Stimulated activated CD4-positive, alpha-beta T cell treated with anti-CD3 and anti-CD28 coated beads, Interleukin-1b, Interleukin-23, amount 100 ng/mL, for 1 hour (primary cell): ENCODE measurements at regions not wholly inside any gene's neighbourhood (a gene's known extent, or its start where the extent isn't known, plus 50 kb on each side); places are given as distances from the start of the nearest gene placed in this dataset.

Source experiments
- DNase-seq, 2 donors: peaks; one replicate each; pipeline ENCODE4 v3.0.0-alpha.2; 2020; ENCODE audit warnings: low read depth in 2 of 2

DNA sequence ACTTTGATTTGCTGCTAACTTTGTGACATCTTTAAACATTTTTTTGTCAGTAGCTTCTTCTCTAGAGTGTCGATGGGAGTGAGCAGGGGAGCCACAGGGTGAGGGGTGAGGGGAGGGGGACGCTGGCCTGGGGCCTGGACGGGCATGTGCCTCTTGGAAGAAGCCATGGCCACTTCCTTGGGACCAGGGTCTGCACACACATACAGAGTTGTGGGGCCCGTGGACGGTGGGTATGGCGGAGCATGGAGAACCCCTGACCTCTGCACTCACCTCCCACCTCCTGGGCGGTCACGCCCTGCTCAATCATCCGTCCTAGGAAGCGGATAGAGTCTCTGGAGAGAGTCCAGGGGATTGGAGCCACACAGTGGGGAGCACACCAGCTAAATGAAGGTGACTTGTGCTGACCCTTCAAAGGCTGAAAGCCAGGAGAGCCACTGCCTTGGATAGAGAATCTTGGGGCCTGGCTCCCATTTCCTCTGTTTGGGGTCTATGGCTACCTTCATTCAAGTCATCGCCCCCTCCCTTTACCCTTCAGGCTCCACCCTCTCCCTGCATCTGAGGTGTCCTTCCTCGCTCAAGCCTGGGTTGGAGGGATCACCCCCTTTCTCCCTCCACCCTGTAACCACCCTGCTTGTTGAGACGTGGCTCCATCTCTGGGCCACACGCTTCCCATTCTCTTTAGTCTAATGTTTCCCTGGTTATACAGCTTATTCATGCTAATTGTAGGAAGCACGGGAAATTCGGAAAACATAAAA, 63.9 kb upstream of the HAAO start:
- DNase-seq = no peak

DNA sequence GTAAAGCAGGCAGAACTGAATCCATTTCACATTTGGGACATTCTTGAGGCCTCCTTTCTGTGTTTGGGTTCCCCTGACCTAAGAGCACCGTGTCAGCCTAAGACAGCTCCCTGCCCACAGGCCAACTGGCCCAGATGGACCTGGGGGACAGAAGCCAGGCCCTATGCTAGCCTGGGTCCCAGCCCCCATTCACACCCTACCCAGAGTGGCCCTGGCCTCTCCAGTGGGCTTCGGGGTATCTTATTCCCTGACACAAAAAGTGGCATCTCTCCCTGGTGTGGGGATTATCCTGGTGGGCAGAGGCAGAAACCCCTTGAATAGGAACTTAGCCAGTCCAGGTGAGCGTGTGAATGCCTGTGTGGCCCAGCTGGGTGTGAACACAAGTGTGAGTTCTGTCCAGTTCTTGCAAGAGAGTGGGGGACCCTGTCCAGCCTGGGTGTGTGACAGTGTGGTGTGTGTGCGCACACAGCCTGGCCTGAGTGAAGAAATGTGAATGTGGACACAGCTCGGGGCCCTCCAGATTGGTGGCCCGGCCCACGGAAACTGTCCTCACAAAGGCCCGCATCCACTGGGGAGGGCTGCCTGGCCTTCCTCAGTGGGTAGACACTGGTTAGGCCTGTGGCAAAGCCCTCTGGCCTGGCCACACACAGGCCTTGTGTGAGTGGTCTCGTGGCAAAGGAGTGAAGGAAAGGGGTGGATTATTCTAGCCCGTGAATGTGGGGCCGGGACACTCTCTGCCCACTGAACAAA, 63.0 kb upstream of the HAAO start:
- no peak for DNase-seq

DNA sequence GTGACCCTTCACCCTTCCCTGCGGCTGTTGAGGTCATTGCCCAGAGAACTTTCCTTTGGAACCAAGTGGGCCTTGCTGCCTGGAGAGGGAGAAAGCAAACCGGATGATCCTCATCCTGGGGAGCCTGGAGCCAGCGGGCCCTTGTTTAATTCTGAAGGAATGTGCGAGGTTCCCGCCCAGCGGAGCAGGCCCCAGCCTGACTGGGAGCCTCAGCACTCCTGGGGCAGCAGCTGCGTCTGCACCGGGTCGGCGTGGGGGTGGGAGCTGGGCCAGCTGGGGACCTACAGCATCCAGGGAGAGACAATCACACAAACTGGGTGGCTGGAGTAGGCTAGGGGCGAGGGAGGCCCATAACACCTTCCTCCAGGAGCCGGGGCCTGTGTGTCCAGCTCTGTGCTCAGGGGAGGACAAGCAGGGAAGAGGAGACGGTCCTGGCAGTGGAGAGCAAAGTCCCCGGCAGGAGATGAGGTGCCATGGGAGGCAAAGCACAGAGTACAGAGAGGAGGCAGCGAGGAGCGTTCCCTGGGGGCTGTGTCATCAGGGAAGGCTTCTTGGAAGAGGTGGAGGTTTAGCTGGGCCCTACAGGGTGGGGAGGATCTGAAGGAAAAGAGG, 61.9 kb upstream of the HAAO start:
- no peak for DNase-seq

DNA sequence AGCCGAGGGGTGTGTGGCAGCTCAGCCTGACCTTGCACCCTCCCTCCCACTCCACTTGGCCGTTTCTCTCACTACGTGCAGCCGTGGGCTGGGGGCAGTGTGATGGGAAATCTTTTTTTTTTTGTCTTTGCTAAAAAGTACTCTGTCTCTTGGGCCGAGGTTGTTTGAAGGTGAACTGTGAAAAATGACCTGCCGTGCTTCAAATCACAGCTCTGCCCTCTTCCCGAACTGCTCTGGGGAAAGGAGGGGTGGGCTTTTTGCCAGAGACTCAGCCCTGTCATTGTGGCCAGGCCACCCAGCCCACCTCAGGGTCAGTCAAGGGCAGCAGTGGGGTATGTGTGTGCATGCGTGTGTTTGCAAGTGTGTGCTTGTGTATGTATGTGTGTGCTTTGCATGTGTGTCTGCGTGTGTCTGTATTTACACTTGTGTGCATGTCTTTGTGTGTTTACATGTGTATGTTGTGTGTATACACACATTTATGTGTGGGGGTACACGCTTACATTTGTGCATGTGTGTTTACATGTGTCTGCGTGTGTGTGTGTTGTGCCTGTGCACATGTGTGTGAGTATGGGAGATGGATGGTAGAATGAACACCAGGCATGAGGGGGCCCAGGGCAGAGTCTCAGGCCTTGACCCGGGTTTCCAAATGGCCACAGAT, 61.3 kb upstream of the HAAO start:
- no peak for DNase-seq

DNA sequence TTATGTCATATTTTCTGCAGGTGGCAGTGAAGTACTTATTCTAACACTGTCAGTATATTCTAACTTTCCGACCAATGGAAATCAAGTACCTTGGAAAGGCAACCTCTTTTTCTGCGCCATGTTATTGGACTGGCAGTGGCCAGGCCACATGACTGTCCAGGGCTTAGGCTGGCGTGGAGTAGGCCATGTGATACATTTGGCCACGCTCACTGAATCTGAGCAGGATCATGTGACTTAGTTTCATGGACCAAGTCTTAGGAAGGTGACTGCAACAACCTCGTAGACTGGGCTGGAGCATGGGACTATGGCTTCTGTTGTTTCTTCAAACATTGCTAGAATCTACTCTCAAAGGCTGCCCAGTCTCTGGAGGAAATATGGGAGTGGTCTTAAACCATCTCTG, 60.4 kb upstream of the HAAO start:
- no peak for DNase-seq

DNA sequence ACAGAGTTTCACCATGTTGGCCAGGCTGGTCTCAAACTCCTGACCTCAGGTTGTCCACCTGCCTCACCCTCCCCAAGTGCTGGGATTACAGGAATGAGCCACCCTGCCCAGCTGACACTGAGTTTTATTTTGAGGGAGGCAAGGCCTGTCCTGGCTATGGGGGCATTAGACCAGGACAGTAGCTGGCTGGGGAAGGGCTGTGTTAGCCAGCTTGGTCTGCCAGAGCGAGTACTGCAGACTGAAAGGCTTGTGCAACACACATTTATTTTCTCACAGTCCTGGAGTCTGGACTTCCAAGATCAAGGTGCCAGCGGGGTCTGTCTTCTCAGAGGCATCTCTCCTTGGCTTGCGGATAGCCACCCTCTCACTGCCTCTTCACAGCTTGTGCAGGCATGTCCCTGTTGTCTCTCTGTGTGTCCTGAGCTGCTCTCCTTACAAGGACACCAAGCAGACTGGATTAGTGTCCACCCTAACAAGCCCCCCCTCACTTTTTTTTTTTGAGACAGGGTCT, 59.4 kb upstream of the HAAO start:
- DNase-seq = no peak

DNA sequence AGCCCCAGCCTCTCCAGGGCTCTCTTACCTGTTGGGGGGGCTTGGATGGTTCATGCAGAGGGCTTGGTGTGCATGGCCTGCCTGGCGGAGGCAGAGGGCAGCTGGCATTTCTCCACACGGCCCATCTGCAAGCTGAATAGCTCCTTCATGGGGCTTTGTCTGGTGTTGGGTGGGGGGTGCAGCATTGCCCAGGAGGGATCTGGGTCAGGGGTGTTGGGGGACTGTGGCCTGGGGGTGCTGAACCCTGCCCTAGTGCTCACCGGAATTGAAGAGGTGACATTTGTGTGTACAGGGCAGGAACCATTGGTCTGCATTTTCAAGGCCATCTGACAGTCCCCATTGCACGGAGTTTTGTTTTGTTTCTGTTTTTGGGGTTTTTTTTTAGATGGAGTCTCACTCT, 58.8 kb upstream of the HAAO start:
- DNase-seq = no peak

DNA sequence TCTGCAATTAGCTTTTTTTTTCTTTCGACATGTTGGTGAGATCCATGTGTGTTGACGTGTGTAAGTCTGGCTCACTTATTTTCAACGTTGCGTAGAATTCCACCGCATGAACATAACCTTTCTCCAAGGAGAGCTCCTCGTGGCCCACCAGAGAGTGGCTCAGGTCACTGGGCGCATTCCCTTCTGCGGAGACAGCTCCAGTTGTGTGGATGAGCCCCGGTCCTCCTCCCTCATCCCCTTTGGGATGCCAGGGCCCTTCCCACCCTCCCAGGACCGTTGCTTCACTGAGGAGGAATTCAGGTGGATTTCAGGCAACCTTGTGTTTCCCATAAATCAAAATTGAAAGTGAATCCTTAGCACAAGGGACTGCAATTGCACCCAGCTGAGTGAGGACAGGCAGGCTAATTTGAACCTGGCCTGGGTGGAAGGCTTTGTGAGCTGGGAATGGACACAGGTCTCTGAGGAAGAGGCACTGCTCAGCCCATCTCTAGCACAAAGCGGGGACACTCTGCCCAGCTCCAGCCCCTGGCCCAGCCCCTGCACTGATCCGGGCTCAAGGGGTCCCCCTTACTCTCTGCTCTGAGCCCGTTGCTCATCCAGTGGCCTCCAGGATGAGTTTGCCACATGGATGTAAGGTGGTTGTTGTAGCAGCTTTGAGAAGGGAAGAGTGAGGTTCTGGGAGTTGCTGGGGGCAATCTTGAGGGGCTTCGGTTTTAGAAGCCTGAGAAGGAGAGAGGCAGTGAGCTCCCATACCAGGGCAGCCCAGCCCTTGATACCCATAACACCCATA, 57.8 kb upstream of the HAAO start:
- no peak for DNase-seq

DNA sequence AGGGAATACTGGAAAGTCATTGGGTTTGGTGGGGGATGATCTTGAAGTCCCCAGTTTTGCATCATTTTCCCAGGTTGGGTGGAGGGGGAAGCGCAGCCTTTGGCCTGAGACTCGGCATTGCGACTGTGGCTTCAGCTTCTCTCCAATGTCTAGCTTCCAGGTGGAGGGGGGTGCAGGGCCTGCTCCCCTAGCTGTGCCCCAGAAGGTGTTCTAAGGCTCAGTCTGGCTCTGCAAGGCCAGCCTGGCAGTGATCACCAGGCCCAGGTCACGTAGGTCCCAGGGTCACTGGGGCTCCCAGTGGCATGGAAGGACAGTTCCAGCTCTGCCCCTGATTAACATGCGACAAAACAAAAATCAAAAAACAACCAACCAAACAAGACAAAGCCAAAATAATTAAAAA, 56.9 kb upstream of the HAAO start:
- no peak for DNase-seq

DNA sequence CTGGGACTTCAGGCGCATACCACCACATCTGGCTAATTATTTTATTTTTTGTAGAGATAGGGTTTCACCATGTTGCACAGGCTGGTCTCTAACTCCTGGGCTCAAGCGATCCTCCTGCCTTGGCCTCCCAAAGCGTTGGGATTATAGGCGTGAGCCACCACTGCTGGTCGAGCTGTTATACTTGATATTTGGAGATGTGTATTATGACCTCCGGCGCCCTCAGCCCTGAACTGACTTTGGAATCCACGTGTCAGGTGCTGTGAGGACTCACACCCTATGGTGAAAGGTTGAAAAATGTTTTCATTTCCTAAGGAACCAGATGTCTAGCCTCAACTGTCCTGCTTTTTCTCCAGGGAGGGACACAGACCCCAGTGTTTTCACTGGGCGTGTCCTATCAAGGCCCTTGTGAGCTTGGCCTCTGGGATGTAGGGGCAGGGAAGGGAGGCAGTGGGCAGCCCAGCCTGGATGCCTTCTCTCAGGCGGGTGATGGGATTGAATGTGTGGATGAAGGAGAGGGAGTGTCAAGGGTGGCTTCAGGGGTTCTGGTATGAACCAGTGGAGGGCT, 56.4 kb upstream of the HAAO start:
- no peak for DNase-seq

DNA sequence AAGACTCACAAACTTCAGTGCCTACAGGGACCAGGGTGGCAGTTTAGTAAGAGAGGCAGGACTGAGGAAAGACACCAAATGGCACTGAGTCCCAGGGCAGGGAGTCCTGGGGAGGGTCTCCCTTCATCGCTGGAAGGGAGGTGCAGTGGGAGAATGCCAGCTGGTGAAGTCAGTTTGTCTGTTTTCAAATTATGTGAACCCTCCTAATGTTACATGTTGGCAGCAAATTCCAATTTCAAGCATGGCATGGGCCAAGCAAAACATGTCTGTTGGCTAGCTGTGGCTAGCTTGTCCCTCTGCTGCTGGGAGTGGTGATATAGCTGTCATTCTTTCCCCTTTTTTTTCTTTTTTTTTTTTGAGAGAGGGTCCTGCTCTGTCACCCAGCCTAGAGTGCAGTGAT, 55.9 kb upstream of the HAAO start:
- no peak for DNase-seq

DNA sequence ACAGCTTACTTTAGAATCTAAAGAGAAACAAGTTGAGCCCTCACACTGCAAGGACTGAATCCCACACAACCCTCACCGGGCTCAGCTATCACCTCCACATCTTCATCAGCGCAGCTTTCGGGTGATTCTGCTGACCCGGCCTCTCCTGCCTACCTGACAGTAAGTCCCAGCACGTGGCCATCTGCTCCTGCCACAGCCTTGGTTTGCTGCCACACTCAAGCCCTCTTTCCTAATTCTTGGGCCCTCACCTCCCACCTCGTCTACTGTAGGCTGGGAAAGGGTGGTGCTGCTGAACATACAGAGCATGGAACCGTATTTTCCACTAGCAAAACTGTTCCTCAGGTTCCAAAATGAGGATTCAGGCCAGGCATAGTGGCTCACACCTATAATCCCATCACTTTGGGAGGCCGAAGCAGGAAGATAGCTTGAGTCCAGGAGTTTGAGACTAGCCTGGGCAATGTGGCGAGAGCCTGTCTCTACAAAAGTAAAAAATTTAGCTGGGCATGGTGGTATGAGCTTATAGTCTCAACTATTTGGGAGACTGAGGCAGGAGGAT, 55.3 kb upstream of the HAAO start:
- no peak for DNase-seq

DNA sequence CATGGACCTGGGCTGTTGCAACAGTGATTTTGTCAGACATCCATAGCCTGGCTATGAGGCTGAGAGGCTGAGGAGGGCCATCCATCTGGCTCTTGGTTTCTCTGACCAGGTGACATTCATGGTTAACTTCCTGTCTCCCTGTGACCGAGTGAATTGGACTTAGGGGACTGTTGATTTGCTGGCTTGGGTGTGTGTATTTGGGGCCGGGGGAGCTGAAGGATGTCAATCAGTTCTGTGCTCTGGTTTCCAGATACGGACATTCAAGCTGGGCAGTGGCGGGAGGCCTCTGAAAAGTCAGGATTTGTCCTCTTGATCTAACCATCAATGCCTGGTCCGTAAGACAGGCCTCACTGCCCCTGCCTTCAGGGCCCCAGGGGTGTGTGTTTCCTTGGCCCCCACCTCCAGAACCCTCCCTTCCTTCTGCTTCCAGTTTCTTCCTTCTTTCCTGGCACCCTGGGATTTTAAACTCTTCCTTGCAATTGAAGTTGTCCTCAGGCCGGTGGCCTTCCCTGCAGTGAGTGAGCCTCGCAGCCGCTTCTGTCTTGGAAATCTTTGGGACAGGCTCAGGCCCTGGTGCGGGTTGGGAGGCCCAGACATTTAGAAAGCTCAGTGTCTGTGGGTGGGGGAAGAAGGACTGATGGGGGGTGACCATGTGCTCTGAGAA, 54.7 kb upstream of the HAAO start:
- no peak for DNase-seq

DNA sequence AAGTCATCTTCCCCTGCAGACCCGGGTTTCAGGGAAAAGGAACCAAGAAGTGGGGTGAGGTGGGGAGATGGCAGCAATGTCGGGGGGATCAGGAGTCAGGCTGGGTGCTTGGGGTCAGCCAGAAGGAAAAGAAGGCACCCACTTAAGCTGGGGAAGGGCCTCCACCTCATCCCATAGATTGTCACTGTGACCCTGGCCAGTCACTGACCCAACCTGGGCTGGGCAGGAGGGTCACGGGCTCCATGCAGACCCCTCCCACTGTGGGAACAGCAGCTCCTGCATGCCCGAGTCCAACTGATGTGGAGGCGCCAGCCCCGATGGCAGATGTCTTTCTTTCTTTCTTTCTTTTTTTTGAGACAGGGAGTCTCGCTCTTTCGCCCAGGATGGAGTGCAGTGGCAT, 53.6 kb upstream of the HAAO start:
- no peak for DNase-seq

DNA sequence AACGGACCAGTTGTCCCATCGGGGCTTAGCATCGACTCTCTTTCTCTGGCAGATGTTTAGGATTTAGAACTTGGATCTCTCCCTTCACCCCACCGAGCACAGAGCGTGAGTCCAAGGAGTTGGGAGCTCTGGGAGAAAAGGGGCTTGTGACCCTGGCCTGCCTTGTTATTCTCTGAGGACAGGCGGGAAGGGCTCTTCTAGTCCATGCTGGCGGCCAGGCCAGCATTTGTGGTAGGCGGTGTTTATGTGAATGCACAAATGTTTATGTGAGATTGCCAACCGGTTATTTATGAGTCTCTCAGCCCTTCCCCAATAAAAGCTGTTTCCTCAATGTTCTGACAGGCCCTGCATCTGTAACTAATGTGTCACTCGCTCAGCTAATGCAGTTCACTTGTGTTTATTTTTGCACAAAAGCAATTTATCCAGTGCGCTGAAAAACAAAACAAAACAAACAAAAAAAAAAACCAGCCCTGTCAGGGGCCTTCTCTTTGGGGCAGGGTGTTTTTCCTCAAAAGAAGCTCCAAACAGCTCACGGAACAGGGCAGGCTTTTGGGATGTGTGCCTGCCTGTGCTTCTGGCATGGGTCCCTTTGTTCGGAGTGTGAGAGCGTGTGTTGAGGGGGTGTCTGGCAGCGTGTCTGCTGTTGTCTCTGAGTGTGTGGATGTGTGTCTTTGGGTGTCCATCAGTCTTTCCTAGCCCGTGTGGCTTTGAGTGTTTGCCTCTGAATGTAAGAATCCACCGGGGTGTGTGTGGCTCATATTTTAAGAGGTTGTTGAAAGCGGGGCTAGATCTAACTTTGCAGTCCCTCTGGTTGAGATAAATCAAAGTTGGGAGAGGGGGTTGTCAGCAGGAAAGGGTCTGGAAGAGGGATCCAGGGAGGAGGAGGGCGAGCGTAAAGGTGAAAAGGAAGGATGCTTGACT, 52.8 kb upstream of the HAAO start:
- DNase-seq = no peak

DNA sequence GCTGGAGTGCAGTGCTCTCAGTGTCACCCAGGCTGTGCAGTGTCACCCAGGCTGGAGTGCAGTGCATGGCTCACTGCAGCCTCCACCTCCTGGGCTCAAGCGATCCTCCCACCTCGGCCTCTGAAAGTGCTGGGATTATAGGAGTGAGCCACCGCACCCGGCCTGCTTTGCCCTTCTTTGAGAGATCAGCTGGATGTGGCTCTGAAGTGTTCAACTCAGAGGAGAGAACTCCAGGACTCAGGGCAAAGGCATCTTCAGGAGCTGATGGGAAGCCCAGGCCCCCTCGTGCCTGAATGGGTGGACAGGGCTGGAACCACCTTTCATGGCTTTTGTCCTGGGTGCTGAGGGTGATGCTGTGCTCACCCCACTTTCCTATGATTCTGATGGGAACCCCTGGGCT, 52.0 kb upstream of the HAAO start:
- no peak for DNase-seq

DNA sequence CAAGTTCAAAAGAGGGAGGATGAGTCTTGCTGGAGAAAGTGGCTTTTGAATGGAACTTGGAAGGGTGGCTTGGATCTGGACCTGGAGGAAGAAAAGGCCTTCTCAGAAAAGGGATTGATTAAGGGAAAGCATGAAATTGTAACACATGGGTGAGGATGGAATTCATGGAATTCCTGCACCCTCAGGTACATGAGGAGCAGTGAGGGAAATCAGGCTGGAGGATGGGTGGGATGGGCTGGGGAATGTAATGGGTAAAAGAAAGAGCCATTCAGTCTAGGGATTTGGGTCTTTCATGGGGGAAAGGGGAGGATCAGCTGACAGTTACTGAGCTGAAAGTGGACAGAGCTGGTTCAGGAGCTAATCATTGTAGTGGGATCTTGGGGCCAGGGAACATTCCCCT, 51.2 kb upstream of the HAAO start:
- no peak for DNase-seq

DNA sequence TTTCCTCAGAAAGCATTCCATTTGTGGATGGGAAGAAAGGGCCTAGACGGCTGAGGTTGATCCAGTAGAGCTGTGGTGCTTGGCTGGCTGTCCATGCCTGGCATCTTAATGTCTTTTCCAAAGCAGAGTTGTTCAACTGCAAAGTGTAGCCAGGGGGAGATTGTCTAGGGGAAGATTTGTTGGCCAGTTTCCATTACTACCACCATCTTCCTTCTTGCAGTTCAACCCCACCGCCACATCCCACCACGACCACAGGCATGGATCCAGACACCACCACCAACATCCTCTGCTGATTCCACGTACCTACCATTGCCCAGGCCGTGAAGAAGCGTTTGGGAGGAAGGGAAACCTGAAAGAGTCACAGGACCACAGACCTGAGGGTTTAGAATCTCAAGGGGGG, 50.7 kb upstream of the HAAO start:
- DNase-seq = no peak

DNA sequence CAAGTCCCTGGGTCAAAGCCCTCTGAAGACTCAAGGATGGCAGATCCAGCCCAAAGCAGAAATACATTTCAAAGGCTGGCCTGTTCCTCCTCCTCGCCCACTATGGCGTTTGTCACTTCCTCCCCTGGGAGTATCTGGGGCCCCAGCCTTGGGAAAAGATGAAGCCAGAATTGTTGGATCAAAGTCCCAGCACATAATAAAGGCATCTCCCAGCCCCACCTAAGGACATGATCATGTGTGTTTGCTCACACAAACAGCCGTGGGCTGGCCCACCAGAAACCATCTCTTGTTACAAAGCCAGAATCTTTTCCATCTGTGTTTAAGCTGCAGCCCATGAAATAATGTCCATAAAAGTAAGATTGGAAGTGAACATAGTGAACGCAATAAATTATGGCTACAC, 50.1 kb upstream of the HAAO start:
- no peak for DNase-seq
